SHP77 treated with DMSO at 0.1 percent for 48 hours (cell line): ENCODE measurements at regions not wholly inside any gene's neighbourhood (a gene's known extent, or its start where the extent isn't known, plus 50 kb on each side); places are given as distances from the start of the nearest gene placed in this dataset.
A peak's percentile ranks its signal among the peaks of the same experiment; 100 is the strongest.

ENCODE experiments used
- DNase-seq: peaks from one replicate; lab custom pipeline; 2025; lab: John Stamatoyannopoulos, UW

GRCh38 chr3:76063811-76064210 lies 278.5 kb upstream of the ZNF717 start:
- DNase-seq = no peak

GRCh38 chr3:76065964-76066363 lies 280.6 kb upstream of the ZNF717 start:
- DNase-seq = no peak

GRCh38 chr3:76078101-76078500 lies 292.8 kb upstream of the ZNF717 start:
- no peak for DNase-seq

- DNase-seq = no peak
Observed at GRCh38 chr3:76083992-76084391, 298.6 kb upstream of the ZNF717 start.

- DNase-seq = no peak
Observed at GRCh38 chr3:76096036-76096435, 310.7 kb upstream of the ZNF717 start.

GRCh38 chr3:76096836-76097588 lies 311.7 kb upstream of the ZNF717 start:
- DNase-seq = no peak

GRCh38 chr3:76097589-76097969 lies 312.2 kb upstream of the ZNF717 start:
- no peak for DNase-seq

GRCh38 chr3:76099956-76100355 lies 314.6 kb upstream of the ZNF717 start:
- no peak for DNase-seq

- DNase-seq = peak; percentile 38
Observed at GRCh38 chr3:76107935-76108570, 322.7 kb upstream of the ZNF717 start.

GRCh38 chr3:76111808-76112207 lies 326.5 kb upstream of the ZNF717 start:
- no peak for DNase-seq

- no peak for DNase-seq
Observed at GRCh38 chr3:76122007-76122406, 336.7 kb upstream of the ZNF717 start.

GRCh38 chr3:76129441-76129840 lies 344.1 kb upstream of the ZNF717 start:
- DNase-seq = no peak

- no peak for DNase-seq
Observed at GRCh38 chr3:76131396-76132153, 346.2 kb upstream of the ZNF717 start.

- DNase-seq = peak; percentile 35
Observed at GRCh38 chr3:76132154-76132470, 346.8 kb upstream of the ZNF717 start.

- DNase-seq = no peak
Observed at GRCh38 chr3:76134166-76134565, 348.8 kb upstream of the ZNF717 start.

- no peak for DNase-seq
Observed at GRCh38 chr3:76138921-76139320, 353.6 kb upstream of the ZNF717 start.

- DNase-seq = no peak
Observed at GRCh38 chr3:76147846-76148245, 362.5 kb upstream of the ZNF717 start.

- no peak for DNase-seq
Observed at GRCh38 chr3:76152028-76152427, 366.7 kb upstream of the ZNF717 start.

GRCh38 chr3:76161856-76162255 lies 376.5 kb upstream of the ZNF717 start:
- no peak for DNase-seq

GRCh38 chr3:76171647-76172046 lies 386.3 kb upstream of the ZNF717 start:
- no peak for DNase-seq

GRCh38 chr3:76177610-76178009 lies 392.3 kb upstream of the ZNF717 start:
- no peak for DNase-seq

GRCh38 chr3:76178412-76178811 lies 393.1 kb upstream of the ZNF717 start:
- DNase-seq = no peak

- no peak for DNase-seq
Observed at GRCh38 chr3:76181213-76181612, 395.9 kb upstream of the ZNF717 start.
